Smooth muscle cell (in vitro differentiated cells): ENCODE measurements at regions not wholly inside any gene's neighbourhood (a gene's known extent, or its start where the extent isn't known, plus 50 kb on each side); places are given as distances from the start of the nearest gene placed in this dataset.

ENCODE experiments used
- DNase-seq: peaks from one replicate; lab custom pipeline; 2025; ENCODE audit not compliant: unreplicated experiment; lab: John Stamatoyannopoulos, UW
- H2AFZ ChIP-seq: fragments of 200-600 bp; sonication (generic); 2 replicates; pipeline ENCODE4 v1.6.0; 2016; ENCODE audit warnings: antibody characterized with exemption, low read depth, mild to moderate bottlenecking
- H3F3A ChIP-seq: fragments of 200-600 bp; sonication (generic); 2 replicates; pipeline ENCODE4 v1.6.0; 2017; ENCODE audit warnings: antibody characterized with exemption, low read depth
- H3K27ac ChIP-seq: fragments of 200-600 bp; sonication (generic); 2 replicates; pipeline ENCODE4 v1.5.1; 2016; ENCODE audit warnings: low read depth, mild to moderate bottlenecking
- H3K27me3 ChIP-seq: fragments of 200-600 bp; sonication (generic); 2 replicates; pipeline ENCODE4 v1.6.1; 2016; ENCODE audit warnings: low read depth, mild to moderate bottlenecking
- H3K36me3 ChIP-seq: fragments of 200-600 bp; sonication (generic); 2 replicates; pipeline ENCODE4 v1.5.1; 2016; ENCODE audit warnings: low read depth
- H3K4me1 ChIP-seq: fragments of 200-600 bp; sonication (generic); 2 replicates; pipeline ENCODE4 v1.5.1; 2016; ENCODE audit warnings: low read depth
- H3K4me2 ChIP-seq: fragments of 200-600 bp; sonication (generic); 2 replicates; pipeline ENCODE4 v1.6.0; 2016; ENCODE audit warnings: mild to moderate bottlenecking
- H3K4me3 ChIP-seq: fragments of 200-600 bp; sonication (generic); 2 replicates; pipeline ENCODE4 v1.5.1; 2016; ENCODE audit warnings: mild to moderate bottlenecking
- H3K79me2 ChIP-seq: fragments of 200-600 bp; sonication (generic); 2 replicates; pipeline ENCODE4 v1.6.0; 2016; ENCODE audit warnings: low read depth, mild to moderate bottlenecking
- H3K9ac ChIP-seq: fragments of 200-600 bp; sonication (generic); 2 replicates; pipeline ENCODE4 v1.6.0; 2016; ENCODE audit warnings: low read depth
- H3K9me3 ChIP-seq: fragments of 200-600 bp; sonication (generic); replicated peaks from 2 replicates; pipeline ENCODE4 v1.5.1; 2016; ENCODE audit warnings: low read depth
- H4K20me1 ChIP-seq: fragments of 200-600 bp; sonication (generic); 2 replicates; pipeline ENCODE4 v1.6.0; 2016; ENCODE audit warnings: low read depth
- WGBS: methylation state at CpG from one replicate; pipeline ENCODE4 v1.1.7; 2016; ENCODE audit warnings: low lambda C conversion rate; 5-methylcytosine and 5-hydroxymethylcytosine counted together
- TF ChIP-seq, protein P1 (sequence below): fragments of 200-600 bp; sonication (generic); IDR thresholded peaks from 2 replicates; pipeline ENCODE4 v1.5.1; 2017; ENCODE audit warnings: borderline replicate concordance, mild to moderate bottlenecking, antibody characterized with exemption; ENCODE audit not compliant: insufficient read depth, poor library complexity, severe bottlenecking

- Histone ChIP-seq H3K4me1 (peaks cover 5% of the 10 kb centered on the region), H3K9me3 (no peaks in the 10 kb centered on the region), H3K4me2 (no peak overlapping the region), H3K27me3 (no peaks in the 10 kb centered on the region), H4K20me1 (no peaks in the 10 kb centered on the region), H3F3A (no peaks in the 10 kb centered on the region), H3K36me3 (no peaks in the 10 kb centered on the region), H3K27ac (no peak overlapping the region), H3K9ac (no peak overlapping the region), H2AFZ (no peak overlapping the region), H3K4me3 (no peak overlapping the region), H3K79me2 (no peaks in the 10 kb centered on the region)
- no peak for DNase-seq
- TF ChIP-seq, protein P1, sequence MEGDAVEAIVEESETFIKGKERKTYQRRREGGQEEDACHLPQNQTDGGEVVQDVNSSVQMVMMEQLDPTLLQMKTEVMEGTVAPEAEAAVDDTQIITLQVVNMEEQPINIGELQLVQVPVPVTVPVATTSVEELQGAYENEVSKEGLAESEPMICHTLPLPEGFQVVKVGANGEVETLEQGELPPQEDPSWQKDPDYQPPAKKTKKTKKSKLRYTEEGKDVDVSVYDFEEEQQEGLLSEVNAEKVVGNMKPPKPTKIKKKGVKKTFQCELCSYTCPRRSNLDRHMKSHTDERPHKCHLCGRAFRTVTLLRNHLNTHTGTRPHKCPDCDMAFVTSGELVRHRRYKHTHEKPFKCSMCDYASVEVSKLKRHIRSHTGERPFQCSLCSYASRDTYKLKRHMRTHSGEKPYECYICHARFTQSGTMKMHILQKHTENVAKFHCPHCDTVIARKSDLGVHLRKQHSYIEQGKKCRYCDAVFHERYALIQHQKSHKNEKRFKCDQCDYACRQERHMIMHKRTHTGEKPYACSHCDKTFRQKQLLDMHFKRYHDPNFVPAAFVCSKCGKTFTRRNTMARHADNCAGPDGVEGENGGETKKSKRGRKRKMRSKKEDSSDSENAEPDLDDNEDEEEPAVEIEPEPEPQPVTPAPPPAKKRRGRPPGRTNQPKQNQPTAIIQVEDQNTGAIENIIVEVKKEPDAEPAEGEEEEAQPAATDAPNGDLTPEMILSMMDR, result no peak
- 83% methylated on average over 15 of the region's 15 CpGs for WGBS
Measured at GRCh38 chr15:69996321-69997160, 101.2 kb downstream of the TLE3 start.

DNA sequence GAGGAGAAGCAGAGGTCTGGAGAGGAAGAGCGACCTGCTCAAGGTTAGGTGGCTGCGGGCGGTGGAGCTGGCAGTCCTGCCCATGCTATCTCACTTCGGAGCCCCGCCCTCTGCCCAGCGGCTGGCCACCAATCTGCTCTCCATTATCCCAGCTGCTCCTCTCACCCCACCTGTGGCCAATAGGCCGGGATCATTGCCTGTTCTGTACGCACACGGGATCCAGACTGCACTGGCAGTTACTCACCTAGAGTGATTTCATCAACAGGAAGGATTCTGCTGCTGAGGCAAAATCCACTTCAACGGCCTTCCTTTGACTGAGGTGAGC is 100.6 kb downstream of the TLE3 start:
- Histone ChIP-seq H3K4me1 (no peaks in the 10 kb centered on the region), H3K27ac (no peak overlapping the region)
- WGBS, result 81% methylated on average over 10 of the region's 10 CpGs

More for the DNA sequence above, 100.6 kb downstream of the TLE3 start:
- Histone ChIP-seq H3K9ac (no peak overlapping the region), H3K36me3 (no peaks in the 10 kb centered on the region), H4K20me1 (no peaks in the 10 kb centered on the region), H3K4me3 (no peak overlapping the region), H3K79me2 (no peaks in the 10 kb centered on the region), H2AFZ (no peak overlapping the region), H3F3A (no peaks in the 10 kb centered on the region), H3K9me3 (no peaks in the 10 kb centered on the region), H3K27me3 (no peaks in the 10 kb centered on the region), H3K4me2 (no peak overlapping the region)
- TF ChIP-seq, protein P1, result no peak
- DNase-seq, result no peak
